BJ (cell line): ENCODE measurements at regions not wholly inside any gene's neighbourhood (a gene's known extent, or its start where the extent isn't known, plus 50 kb on each side); places are given as distances from the start of the nearest gene placed in this dataset.

Experiments
- CTCF ChIA-PET: fragments of 350-600 bp; formaldehyde crosslinking; extraction: SDS; loops from one replicate; lab custom pipeline; 2021; ENCODE audit warnings: antibody characterized with exemption, inconsistent platforms; lab: Yijun Ruan, JAX
- POLR2A ChIA-PET: fragments of 300-600 bp; sonication (Branson Sonifier 250); formaldehyde crosslinking; extraction: SDS; loops from one replicate; lab custom pipeline; 2021; ENCODE audit warnings: antibody characterized with exemption; lab: Charles Lee
- DNase-seq: peaks from one replicate; pipeline ENCODE4 v3.0.0-alpha.2; 2011; ENCODE audit warnings: low read depth
- H3K27me3 ChIP-seq: 2 replicates; pipeline ENCODE4 v1.6.0; 2011; ENCODE audit warnings: low read length; ENCODE audit not compliant: control insufficient read depth, insufficient read depth
- H3K36me3 ChIP-seq: 2 replicates; pipeline ENCODE4 v1.5.1; 2011; ENCODE audit warnings: low read length; ENCODE audit not compliant: control insufficient read depth, insufficient read depth
- H3K4me3 ChIP-seq: 2 replicates; pipeline ENCODE4 v1.5.1; 2011; ENCODE audit warnings: low read depth, mild to moderate bottlenecking, control low read depth, low read length
- CTCF ChIP-seq: IDR thresholded peaks from 2 replicates; pipeline ENCODE4 v1.5.1; 2011; ENCODE audit warnings: low read depth, mild to moderate bottlenecking, control low read depth, inconsistent platforms, low read length, moderate library complexity; ENCODE audit not compliant: insufficient read depth

- H3K4me3 ChIP-seq, result no peak overlapping the region
- CTCF ChIA-PET, result interaction anchor here (0.7 to 0.8 kb wide), 2 partner anchors 162 to 379 kb away, joined by 3 read pairs; no protein-coding TSS in a partner anchor
- no peak for DNase-seq
- H3K27me3 ChIP-seq, result no peaks in the 10 kb centered on the region
- no peak for TF ChIP-seq CTCF
- H3K36me3 ChIP-seq, result no peaks in the 10 kb centered on the region
- POLR2A ChIA-PET, result interaction anchor here (0.7 kb wide), 2 partner anchors 10 to 56 kb away, joined by 5 to 8 read pairs; no protein-coding TSS in a partner anchor
These were observed 425.7 kb upstream of the USP24 start for GRCh38 chr1:55640708-55641473.

- POLR2A ChIA-PET, result no interaction called here
- CTCF ChIA-PET, result no interaction called here
- H3K4me3 ChIP-seq, result no peak overlapping the region
- DNase-seq, result no peak
- H3K27me3 ChIP-seq, result no peaks in the 10 kb centered on the region
- no peak for TF ChIP-seq CTCF
- H3K36me3 ChIP-seq, result no peaks in the 10 kb centered on the region
These were observed 424.4 kb upstream of the USP24 start for GRCh38 chr1:55639526-55639925.

GRCh38 chr1:55639051-55639450, 423.9 kb upstream of the USP24 start:
- ChIA-PET CTCF (no interaction called here), POLR2A (no interaction called here)
- Histone ChIP-seq H3K27me3 (no peaks in the 10 kb centered on the region), H3K4me3 (no peak overlapping the region), H3K36me3 (no peaks in the 10 kb centered on the region)
- no peak for TF ChIP-seq CTCF
- no peak for DNase-seq

- no peak for TF ChIP-seq CTCF
- CTCF ChIA-PET, result no interaction called here
- POLR2A ChIA-PET, result no interaction called here
- Histone ChIP-seq H3K27me3 (no peaks in the 10 kb centered on the region), H3K4me3 (no peak overlapping the region), H3K36me3 (no peaks in the 10 kb centered on the region)
- no peak for DNase-seq
These were observed 421.5 kb upstream of the USP24 start for GRCh38 chr1:55636696-55637095.

- no peak for TF ChIP-seq CTCF
- CTCF ChIA-PET, result interaction anchor here (0.6 kb wide), 1 partner anchor 206 kb away, joined by 3 read pairs; no protein-coding TSS in a partner anchor
These were observed 420.7 kb upstream of the USP24 start for GRCh38 chr1:55635856-55636255.

More at GRCh38 chr1:55635856-55636255, 420.7 kb upstream of the USP24 start:
- Histone ChIP-seq H3K4me3 (no peak overlapping the region), H3K36me3 (no peaks in the 10 kb centered on the region), H3K27me3 (no peaks in the 10 kb centered on the region)
- POLR2A ChIA-PET, result no interaction called here
- peak; percentile 50 for DNase-seq
